ENCODE measurements at regions not wholly inside any gene's neighbourhood (a gene's known extent, or its start where the extent isn't known, plus 50 kb on each side); places are given as distances from the start of the nearest gene placed in this dataset.

DNA sequence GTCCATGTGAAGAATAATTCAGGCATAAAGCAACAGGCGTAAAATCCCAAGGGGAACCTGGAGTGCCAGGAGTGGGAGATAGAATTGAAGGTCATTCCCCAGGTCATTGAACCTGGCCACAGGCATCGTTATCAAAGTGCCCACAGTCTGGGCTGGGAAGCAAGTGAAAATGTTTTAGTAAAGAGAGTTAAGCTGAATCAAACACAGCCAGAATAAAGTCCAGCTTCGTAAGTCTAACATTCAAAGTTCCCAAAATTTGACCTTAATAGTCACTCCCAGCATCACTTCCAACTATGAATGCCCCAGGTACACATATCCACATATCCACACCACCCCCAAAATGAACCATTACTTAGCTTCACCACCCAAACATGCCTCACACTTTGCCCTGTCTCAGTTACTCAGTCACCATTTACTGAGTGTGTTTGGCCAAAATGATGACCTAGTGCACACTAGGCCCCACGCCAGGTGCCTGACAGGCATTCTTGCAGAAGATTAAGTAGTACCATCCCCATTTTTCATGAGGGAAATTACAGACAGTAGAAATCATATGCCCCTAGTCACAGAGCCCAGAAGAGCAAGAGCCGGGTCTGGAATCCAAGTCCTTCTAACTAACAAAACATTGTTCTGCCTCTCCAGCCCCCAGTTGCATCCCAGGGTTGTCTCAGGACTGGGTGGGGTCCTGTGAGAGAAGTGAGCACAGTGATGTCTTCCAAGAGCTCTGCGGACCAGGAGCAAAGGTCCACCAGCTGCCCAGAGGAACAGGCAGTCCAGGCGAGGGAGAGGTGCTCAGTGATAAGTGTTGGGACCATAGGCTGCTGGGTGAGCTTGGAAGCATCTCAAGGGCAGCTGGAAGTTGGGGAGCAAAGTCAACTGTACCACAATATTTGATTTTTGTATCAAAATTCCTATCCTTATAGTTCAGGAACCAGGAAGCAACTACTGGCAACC, 65.2 kb upstream of the MYCN start:
- no peaks in the 10 kb centered on the region for H3K27me3 ChIP-seq
- no peak for DNase-seq
- no peak overlapping the region for H3K27ac ChIP-seq
- H3K9me3 ChIP-seq: no peaks in the 10 kb centered on the region
- no peaks in the 10 kb centered on the region for H3K36me3 ChIP-seq
- H3K4me3 ChIP-seq: no peak overlapping the region
- intact Hi-C loops (cut with DNase I; ENCODE audit: low total_unique reads): no loop called here
- no peaks in the 10 kb centered on the region for H3K4me1 ChIP-seq
- TF ChIP-seq CTCF (IDR thresholded peaks at IDR 0.05): no peak
- no peak for TF ChIP-seq POLR2A (IDR thresholded peaks at IDR 0.05)

DNA sequence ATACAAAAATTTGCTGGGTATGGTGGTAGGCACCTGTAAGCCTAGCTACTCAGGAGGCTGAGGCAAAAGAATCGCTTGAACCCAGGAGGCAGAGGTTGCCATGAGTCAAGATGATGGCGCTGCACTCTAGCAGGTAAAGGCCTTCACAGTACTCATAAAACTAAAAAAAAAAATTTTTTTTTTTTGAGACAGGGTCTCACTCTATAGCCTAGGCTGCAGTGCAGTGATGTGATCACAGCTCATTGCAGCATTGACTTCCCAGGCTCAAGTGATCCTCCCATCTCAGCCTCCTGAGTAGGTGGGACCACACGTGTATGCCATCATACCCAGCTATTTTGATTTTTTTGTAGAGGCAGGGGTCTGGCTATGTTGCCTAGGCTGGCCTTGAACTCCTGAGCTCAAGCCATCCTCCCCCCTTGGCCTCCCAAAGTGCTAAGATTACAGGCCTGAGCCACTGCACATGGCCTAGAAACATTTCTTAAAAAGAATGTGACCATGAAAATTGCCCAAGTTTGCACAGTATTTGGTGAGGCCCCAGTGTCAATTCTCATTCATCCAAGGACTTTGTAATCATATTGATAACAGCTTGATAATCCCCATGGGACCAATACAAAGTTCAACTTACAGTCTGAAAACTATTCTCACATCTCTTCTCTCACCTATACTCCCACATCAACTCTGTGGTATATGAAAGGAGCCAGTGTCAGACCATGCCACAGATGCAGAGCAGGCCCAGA, 64.2 kb upstream of the MYCN start:
- intact Hi-C loops (cut with DNase I; ENCODE audit: low total_unique reads): no loop called here

GRCh38 chr2:15880226-15881119, 59.9 kb upstream of the MYCN start:
- no peak overlapping the region for H3K27ac ChIP-seq
- intact Hi-C loops (cut with DNase I; ENCODE audit: low total_unique reads): no loop called here

More for the DNA sequence above, 64.2 kb upstream of the MYCN start:
- Histone ChIP-seq H3K36me3 (no peaks in the 10 kb centered on the region), H3K27ac (no peak overlapping the region), H3K9me3 (no peaks in the 10 kb centered on the region), H3K4me1 (no peaks in the 10 kb centered on the region), H3K4me3 (no peak overlapping the region), H3K27me3 (no peaks in the 10 kb centered on the region)
- no peak for DNase-seq
- no peak for TF ChIP-seq CTCF (IDR thresholded peaks at IDR 0.05)
- TF ChIP-seq POLR2A (IDR thresholded peaks at IDR 0.05): no peak

DNA sequence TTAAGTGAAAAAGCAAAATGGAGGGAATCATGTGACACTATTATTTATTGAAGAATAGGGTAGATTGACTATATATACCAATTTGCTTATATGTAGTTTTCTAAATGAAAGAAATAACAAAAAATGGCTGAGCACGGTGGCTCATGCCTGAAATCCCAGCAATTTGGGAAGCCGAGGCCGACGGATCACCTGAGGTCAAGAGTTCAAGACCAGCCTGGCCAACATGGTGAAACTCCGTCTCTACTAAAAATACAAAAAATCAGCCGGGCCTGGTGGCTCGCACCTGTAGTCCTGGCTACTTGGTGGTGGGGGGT, 59.3 kb upstream of the MYCN start:
- H3K4me3 ChIP-seq: no peak overlapping the region
- no peak for TF ChIP-seq CTCF (IDR thresholded peaks at IDR 0.05)
- no peak for TF ChIP-seq POLR2A (IDR thresholded peaks at IDR 0.05)
- H3K4me1 ChIP-seq: no peaks in the 10 kb centered on the region
- intact Hi-C loops (cut with DNase I; ENCODE audit: low total_unique reads): no loop called here
- no peak for DNase-seq
- H3K27me3 ChIP-seq: no peaks in the 10 kb centered on the region
- H3K9me3 ChIP-seq: no peaks in the 10 kb centered on the region
- H3K27ac ChIP-seq: no peak overlapping the region
- H3K36me3 ChIP-seq: no peaks in the 10 kb centered on the region

More at GRCh38 chr2:15880226-15881119, 59.9 kb upstream of the MYCN start:
- TF ChIP-seq CTCF (IDR thresholded peaks at IDR 0.05) (no peak), POLR2A (IDR thresholded peaks at IDR 0.05) (no peak)
- Histone ChIP-seq H3K4me1 (no peaks in the 10 kb centered on the region), H3K27me3 (no peaks in the 10 kb centered on the region), H3K36me3 (no peaks in the 10 kb centered on the region), H3K4me3 (no peak overlapping the region), H3K9me3 (no peaks in the 10 kb centered on the region)
- DNase-seq: no peak

Measured in uterus (tissue), 3 donors.